GM18507 (cell line): ENCODE measurements at regions not wholly inside any gene's neighbourhood (a gene's known extent, or its start where the extent isn't known, plus 50 kb on each side); places are given as distances from the start of the nearest gene placed in this dataset.
"Not testable (repeated sequence)": the region's sequence is repeated elsewhere in the genome, so short reads cannot be mapped to it uniquely, and the experiment has no call there.

Experiments used
- DNase-seq: peaks from one replicate; pipeline ENCODE4 v3.0.0; 2011; ENCODE audit warnings: low read depth; ENCODE audit not compliant: insufficient read length; ENCODE audit errors: extremely low spot score
- FAIRE-seq: peaks from 2 replicates; lab custom pipeline; 2011; peaks lifted over from hg19 to GRCh38; lab: Jason Lieb, UNC

GRCh38 chr17:73827627-73828291, 183.5 kb upstream of the SDK2 start:
- DNase-seq (no peak), FAIRE-seq (no peak)

GRCh38 chr17:73829676-73830280, 185.5 kb upstream of the SDK2 start:
- DNase-seq, result no peak
- FAIRE-seq, result no peak

- FAIRE-seq, result no peak
- no peak for DNase-seq
Measured at GRCh38 chr17:73831699-73832098, 187.5 kb upstream of the SDK2 start.

- FAIRE-seq, result no peak
- DNase-seq, result no peak
Measured at GRCh38 chr17:73833775-73834488, 189.7 kb upstream of the SDK2 start.

GRCh38 chr17:73834684-73835343, 190.6 kb upstream of the SDK2 start:
- no peak for FAIRE-seq
- DNase-seq, result no peak

- no peak for FAIRE-seq
- DNase-seq, result no peak
Measured at GRCh38 chr17:73835605-73836004, 191.4 kb upstream of the SDK2 start.

- DNase-seq, result no peak
- FAIRE-seq, result no peak
Measured at GRCh38 chr17:73838815-73839214, 194.6 kb upstream of the SDK2 start.

GRCh38 chr17:73840829-73841228, 196.6 kb upstream of the SDK2 start:
- no peak for DNase-seq
- no peak for FAIRE-seq

GRCh38 chr17:73841431-73842060, 197.3 kb upstream of the SDK2 start:
- DNase-seq (no peak), FAIRE-seq (no peak)

- FAIRE-seq (no peak), DNase-seq (no peak)
Measured at GRCh38 chr17:73847952-73848351, 203.7 kb upstream of the SDK2 start.

- FAIRE-seq (no peak), DNase-seq (no peak)
Measured at GRCh38 chr17:73850426-73850825, 206.2 kb upstream of the SDK2 start.

GRCh38 chr17:73851091-73851490, 206.8 kb upstream of the SDK2 start:
- no peak for FAIRE-seq
- DNase-seq, result no peak

GRCh38 chr17:73851921-73852320, 207.7 kb upstream of the SDK2 start:
- no peak for DNase-seq
- no peak for FAIRE-seq

GRCh38 chr17:73855720-73856333, 211.6 kb upstream of the SDK2 start:
- no peak for DNase-seq
- FAIRE-seq, result no peak

GRCh38 chr17:73856556-73856955, 212.3 kb upstream of the SDK2 start:
- DNase-seq (no peak), FAIRE-seq (no peak)

GRCh38 chr17:73859439-73860008, 215.3 kb upstream of the SDK2 start:
- DNase-seq, FAIRE-seq: not testable (repeated sequence)

GRCh38 chr17:73861543-73861942, 217.3 kb upstream of the SDK2 start:
- FAIRE-seq, result no peak

GRCh38 chr17:73863761-73864535, 219.7 kb upstream of the SDK2 start:
- DNase-seq (no peak), FAIRE-seq (no peak)

More at GRCh38 chr17:73861543-73861942, 217.3 kb upstream of the SDK2 start:
- no peak for DNase-seq
